NCI-H1092 treated with DMSO at 0.1 percent for 48 hours (cell line): ENCODE measurements at regions not wholly inside any gene's neighbourhood (a gene's known extent, or its start where the extent isn't known, plus 50 kb on each side); places are given as distances from the start of the nearest gene placed in this dataset.

Experiments
- DNase-seq: peaks from one replicate; lab custom pipeline; 2025; lab: John Stamatoyannopoulos, UW

DNA sequence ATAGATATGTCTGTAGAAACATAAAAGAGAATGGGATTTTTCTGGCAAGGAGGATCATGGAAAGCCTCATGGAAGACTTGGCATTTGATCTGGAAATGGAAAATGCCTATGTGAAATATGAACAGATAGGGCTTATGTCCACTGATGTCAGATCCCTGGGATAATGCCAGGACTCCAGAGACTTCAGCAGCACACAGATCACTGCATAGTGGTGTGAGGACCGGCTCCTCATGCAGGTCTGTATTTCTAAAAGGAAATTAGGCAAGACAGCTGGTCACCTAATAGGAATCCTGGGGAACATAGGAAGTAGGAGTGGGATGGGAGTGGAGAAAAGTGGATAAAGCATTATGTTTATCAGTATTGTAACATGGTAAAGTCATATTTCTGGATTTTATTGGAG, 56.8 kb upstream of the IPO9 start:
- DNase-seq = no peak

DNA sequence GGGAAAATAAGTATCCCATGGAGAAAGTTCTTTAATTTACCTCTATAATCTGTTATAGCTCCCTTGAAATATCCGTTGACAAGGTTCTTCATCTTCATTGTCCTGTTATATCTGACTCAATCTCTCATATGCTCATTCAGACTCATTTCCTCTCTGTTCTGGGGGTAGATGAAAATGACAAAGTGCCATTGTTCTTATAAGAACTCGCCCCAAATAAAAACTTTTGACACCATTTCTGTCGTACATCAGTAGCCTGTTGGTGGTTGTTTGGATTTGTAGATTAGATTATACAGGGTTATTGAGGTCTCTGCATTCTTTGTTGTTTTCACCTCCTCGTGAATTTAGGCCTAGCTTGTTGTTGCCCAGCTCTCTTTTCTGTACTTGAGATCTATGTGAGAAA, 55.2 kb upstream of the IPO9 start:
- DNase-seq = no peak

DNA sequence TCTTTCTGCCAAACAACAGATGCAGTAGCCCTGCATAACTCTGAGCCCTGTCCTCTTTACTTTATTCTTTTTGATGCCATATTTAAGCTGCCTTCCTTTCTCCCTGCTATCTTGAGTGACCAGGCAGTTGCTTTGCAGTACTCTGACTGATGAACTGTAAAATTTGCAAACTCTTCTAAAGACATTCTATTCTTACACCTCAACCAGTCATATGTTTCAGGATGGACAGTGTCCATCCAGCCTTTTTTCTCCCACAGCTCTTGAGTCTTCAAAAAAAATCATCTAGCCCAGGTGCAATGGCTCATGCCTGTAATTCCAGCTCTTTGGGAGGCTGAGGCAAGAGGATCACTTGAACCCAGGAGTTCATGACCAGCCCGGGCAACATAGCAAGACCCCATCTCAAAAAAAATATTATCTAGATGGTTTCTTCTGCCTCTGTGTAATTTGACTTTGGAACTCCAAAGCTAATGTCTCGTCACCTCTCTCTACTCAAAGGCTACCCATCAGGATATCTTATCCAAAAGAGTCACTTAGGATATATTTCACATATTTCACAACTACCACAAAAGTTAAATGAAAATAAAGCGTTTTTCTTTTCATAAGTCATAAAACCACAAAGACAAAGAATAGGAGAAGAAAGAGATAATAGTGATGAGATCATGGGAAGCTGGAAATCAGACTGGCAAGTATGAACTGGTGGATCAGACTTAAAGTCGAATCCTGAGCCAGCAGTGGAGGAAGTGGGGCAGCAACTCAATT, 54.6 kb upstream of the IPO9 start:
- DNase-seq = no peak

- DNase-seq = no peak
These were observed 54.0 kb upstream of the IPO9 start for GRCh38 chr1:201774983-201775344.

DNA sequence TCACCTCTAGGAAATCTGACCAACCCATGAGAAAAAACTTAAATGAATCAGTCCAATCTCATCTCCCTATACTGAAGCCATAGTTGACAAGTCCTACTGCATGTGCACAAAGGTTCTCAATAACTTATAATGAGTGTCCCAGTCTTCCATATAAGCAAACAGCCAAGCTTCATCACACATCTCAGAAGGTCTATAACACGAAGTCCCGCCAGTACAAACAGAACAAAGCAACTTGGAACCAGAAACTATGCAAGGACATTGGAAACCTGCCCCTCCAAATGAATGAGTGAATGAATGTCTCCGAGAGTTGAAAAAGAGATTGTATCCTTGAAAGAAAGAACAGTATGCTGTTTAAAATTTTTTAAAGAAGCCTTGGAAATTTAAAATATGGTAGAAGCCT, 53.6 kb upstream of the IPO9 start:
- DNase-seq = no peak

GRCh38 chr1:201778279-201779065, 50.5 kb upstream of the IPO9 start:
- DNase-seq = no peak
